Right lung (tissue), 2 donors: ENCODE measurements at regions not wholly inside any gene's neighbourhood (a gene's known extent, or its start where the extent isn't known, plus 50 kb on each side); places are given as distances from the start of the nearest gene placed in this dataset.

Experiments
- DNase-seq, 2 donors: peaks; one replicate each; pipeline ENCODE4 v3.0.0-alpha.2; 2013

DNA sequence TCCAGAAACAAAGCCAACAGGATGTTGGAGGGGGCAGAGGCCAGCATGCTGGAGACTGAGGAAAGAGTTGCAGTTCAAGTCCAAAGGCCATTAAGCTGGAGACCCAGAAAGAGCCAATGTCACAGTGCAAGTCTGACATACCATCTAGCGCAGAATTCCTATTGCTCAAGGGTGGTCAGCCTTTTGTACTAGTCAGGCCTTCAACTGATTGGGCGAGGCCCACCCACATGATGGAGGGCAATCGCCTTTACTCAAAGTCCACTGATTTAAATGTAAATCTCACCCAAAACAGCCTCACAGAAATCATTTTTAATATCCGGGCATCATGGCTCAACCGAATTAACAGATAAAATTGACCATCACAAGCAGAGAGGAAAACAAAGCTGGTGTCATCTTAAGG lies 113.9 kb downstream of the RCN1 start:
- no peak for DNase-seq

- DNase-seq: no peak
Measured at GRCh38 chr11:32210556-32210955, 119.7 kb downstream of the RCN1 start.

- no peak for DNase-seq
Measured at GRCh38 chr11:32213223-32213622, 122.3 kb downstream of the RCN1 start.

DNA sequence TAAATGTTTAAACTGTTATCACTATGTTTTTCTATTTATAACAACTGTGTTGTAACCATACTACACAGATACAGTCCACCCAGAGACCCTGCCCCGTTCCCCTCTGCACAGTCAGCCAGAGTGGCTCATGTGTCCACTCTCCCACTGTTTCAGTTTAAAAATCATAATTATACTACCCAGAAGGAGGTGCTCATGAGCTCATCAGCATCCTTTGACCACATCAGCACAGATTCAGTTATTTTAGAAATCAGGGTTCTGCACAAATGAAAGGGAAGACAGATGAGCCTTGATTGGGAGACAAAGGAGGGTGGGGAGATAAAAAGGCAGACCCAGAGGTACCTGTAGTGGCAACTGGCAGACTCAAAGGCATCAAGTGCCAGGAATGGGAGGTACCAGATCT lies 124.3 kb downstream of the RCN1 start:
- no peak for DNase-seq

- no peak for DNase-seq
Measured at GRCh38 chr11:32216749-32217148, 125.9 kb downstream of the RCN1 start.

DNA sequence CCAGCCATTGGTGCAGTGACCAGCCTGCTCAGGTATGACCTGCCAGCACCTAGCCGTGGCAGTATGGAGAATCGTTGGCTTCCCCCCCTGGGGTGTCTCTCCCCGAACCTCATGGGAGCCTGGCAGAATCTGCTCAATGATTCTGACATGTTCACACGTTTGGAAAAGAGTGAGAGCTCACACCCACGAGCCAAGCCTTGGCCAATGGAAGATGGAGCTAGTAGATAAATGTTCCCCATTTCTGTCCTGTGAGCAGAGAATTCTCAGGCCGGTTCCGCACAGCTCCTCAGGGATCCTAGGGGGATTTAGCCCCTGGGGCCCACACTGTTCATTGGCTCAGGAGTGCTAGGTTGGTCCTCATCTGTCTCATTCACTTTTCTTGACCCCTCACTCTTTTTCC lies 128.4 kb downstream of the RCN1 start:
- DNase-seq: no peak

- DNase-seq: no peak
Measured at GRCh38 chr11:32221476-32222032, 130.7 kb downstream of the RCN1 start.

DNA sequence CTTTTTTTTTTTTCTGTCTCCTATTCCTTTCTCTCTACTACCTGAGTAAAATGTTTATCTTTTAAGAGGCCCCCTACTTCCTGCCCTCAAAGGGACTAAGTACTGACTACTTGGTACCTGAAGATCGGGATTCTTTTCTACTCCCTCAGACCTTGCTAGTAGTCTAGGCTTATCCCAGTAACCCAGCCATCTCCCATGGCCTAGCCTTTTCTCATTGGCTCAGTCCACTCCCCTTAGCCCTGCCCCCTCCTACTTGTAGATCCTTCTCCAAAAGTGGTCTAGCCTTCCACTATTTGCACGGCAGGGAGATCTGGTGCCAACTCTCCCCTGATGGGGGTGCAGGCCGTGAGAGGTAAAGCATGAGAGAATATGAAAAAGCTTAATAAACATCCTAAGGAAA lies 133.7 kb downstream of the RCN1 start:
- peak in 1 of 2 donors; percentile 7 for DNase-seq

DNA sequence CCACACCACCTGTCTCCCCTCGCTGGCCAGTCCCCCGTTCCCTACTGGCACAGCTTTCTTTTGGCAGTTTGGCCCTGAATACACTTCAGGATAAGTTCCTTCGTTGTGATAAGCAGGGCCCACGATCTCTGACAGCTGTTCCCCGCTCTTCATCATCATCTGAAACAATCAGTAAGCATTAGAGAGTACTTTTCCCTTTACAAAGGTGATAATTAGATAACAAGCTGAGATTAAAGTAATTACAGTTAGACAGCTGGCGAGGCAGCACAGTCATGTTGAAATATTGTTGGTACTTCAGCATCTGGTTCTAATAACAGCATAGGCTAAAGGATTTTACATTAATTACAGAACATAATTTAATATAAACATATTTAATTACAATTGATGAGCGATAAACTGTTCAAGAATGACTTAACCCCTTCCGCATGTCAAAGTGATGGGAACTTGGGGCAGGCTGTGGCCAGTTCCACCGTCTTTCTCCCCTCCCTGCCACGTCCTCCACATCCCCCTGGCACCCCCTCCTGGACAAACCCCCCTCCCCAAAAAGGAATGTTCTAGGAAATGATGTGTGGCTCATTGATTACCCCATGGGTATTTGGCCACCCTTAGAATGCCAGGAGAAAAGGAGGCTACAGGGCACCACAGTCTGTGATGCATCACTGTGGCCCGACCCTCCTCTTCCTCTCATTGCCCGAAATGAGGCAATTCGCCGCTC lies 134.9 kb downstream of the RCN1 start:
- no peak for DNase-seq

DNA sequence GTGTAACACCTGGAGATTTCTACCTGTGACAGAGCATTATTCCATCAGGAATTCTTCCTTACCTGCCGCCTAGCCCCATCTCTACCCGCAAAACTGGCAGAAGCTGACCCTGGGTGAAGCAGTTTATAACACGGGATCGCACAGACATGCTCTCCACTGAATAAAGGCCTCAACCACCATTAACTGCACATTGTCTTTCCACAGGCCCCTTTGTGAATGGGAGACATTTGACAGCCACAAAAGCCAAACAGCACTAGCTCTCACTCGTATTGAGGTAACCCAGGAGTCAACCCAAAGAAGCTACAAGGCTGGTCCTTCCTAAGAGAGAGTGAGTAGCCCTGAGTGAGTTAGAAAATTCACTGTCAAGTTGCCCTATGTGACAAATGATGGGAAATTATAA lies 135.6 kb downstream of the RCN1 start:
- DNase-seq: no peak

DNA sequence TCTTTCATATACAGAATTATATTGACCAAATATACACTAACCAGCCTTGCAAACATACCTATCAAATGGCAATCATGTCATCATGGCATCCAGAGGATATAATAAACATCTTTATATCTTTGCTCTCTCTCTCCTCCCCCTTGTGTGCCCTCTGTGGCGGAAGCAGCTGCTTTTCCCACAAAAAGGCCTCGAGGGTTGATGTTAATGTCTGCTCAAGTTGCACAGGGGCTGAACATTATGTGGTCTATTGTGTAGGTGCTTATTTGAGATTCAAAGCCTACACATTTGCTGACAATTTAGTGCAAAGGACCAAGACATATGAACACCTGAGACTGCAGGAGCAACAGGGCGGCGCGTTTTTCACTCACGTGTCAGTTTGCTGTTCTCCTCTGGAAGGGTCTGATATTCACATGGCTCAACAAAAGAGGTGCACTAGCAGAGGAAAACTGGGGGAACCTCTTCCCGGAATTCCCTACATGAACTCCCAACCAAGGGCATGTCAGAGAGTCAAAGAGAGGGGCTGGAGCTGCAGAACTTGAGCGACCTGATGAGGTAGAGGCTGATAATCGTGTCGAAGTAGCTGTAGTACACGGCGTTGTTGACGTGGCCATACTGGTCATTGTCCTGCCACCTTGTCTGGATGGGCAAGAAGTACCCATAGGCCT lies 138.8 kb downstream of the RCN1 start:
- DNase-seq: no peak

GRCh38 chr11:32231909-32232493 lies 141.1 kb downstream of the RCN1 start:
- DNase-seq: no peak

- DNase-seq: no peak
Measured at GRCh38 chr11:32232516-32232915, 141.6 kb downstream of the RCN1 start.

DNA sequence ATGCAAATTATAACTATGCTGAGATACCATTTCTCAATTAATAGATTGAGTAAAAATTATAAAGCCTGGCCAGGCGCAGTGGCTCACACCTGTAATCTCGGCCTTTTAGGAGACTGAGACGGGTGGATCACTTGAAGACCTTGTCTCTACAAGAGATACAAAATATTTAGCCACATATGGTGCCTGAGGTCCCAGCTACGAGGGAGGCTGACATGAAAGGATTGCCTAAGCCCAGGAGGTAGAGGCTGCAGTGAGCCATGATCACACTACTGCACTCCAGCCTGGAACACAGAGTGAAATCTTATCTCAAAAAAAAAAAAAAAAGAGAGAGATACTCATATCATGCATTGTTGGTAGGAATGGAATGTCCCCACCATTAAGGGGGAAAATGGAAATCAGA lies 142.4 kb downstream of the RCN1 start:
- no peak for DNase-seq

GRCh38 chr11:32233928-32234327 lies 143.1 kb downstream of the RCN1 start:
- no peak for DNase-seq

DNA sequence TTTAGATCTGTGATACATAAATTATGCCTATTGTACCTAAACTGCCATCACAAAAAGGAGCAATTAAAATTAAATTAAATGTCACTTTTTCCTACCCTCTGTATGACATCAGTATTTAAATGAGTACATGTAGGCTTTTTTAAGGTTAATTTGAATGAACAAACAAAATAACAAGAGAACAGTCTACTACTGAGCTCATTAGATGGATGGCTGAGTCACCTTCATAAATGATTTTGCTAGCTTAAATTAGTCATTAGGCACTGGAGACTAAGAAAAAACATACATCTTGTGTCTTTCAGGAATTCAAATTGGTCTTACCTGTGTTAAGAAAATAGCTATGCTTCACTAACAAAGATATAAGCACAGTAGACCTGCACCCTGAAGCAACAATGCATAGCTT lies 153.6 kb downstream of the RCN1 start:
- no peak for DNase-seq

- DNase-seq: no peak
Measured at GRCh38 chr11:32253706-32254105, 162.8 kb downstream of the RCN1 start.

- DNase-seq: peak; percentile 89 to 91
Measured at GRCh38 chr11:32255841-32256240, 165.0 kb downstream of the RCN1 start.

DNA sequence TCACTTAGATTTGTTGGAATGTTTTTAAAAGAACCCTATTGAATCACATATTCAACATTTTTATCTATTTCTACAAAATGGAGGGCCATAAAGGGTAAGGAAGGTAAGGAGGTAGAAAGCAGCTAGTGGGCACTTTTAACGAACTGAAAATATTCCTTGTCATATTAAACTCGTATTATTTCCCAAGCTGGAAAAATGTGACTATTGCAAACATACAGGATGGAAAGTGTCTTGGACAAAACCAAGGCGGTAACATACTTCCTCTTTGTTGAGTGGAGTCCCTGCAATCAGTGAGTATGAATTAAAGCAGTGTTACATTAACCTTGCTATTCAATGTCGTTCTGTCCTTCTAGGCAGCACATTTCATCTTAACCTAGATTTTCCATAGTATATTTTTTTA lies 165.6 kb downstream of the RCN1 start:
- peak; percentile 37 to 41 for DNase-seq

- peak; percentile 92 for DNase-seq
Measured at GRCh38 chr11:32259641-32260081, 168.8 kb downstream of the RCN1 start.

GRCh38 chr11:32262367-32262766 lies 171.5 kb downstream of the RCN1 start:
- DNase-seq: no peak

- no peak for DNase-seq
Measured at GRCh38 chr11:32265911-32266310, 169.4 kb downstream of the WT1 start.

- no peak for DNase-seq
Measured at GRCh38 chr11:32266601-32267000, 168.7 kb downstream of the WT1 start.
